ENCODE measurements at regions not wholly inside any gene's neighbourhood (a gene's known extent, or its start where the extent isn't known, plus 50 kb on each side); places are given as distances from the start of the nearest gene placed in this dataset.

DNA sequence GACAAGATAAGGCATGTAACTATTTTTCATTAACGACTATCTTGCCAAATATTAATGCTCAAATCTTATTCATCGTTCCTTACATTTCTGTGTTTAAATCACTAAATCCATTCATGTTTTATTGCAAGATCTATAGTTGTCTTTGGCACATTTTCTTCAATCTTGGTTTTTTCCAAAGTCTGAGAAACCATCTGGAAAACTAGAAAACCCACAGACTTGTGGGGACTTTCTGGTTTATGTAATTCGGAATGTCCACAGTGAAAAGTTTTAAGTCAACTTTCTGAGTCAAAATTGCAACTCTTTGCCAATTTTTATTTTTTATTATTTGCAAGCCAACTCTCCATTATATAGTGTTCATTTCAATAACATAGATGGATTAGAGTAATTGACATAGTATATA is 520.8 kb upstream of the ADAMTS5 start:
- BruUV-seq (replicated peaks) = no TSS peak
- Histone ChIP-seq H3K27ac (ENCODE audit: insufficient read depth, low read depth, low read length) (no peak overlapping the region), H3K9ac (replicated peaks; ENCODE audit: extremely low read depth, insufficient read depth, low read length) (no peak overlapping the region), H3K4me1 (ENCODE audit: control insufficient read depth, extremely low read depth, insufficient read depth, low read length) (no peaks in the 10 kb centered on the region), H3K27me3 (ENCODE audit: control insufficient read depth in 2 of 2, insufficient read depth in 2 of 2, low read length in 2 of 2) (no peaks in the 10 kb centered on the region), H3K4me3 (replicated peaks in 1 of 3; ENCODE audit: insufficient read depth in 1 of 3, low read depth in 1 of 3, low read length in 3 of 3) (no peak overlapping the region), H3K4me2 (ENCODE audit: insufficient read depth, low read length) (no peak overlapping the region), H2AFZ (ENCODE audit: low read depth, low read length) (no peak overlapping the region), H3K9me3 (replicated peaks; ENCODE audit: control insufficient read depth, insufficient read depth, low read length) (no peaks in the 10 kb centered on the region), H3K36me3 (ENCODE audit: control insufficient read depth in 2 of 2, extremely low read depth in 1 of 2, insufficient read depth in 2 of 2, low read length in 2 of 2) (no peaks in the 10 kb centered on the region), H3K79me2 (ENCODE audit: control insufficient read depth, insufficient read depth, low read length) (no peaks in the 10 kb centered on the region), H4K20me1 (replicated peaks; ENCODE audit: control insufficient read depth, extremely low read depth, insufficient read depth, low read length) (no peaks in the 10 kb centered on the region), H3K9me1 (replicated peaks; ENCODE audit: control insufficient read depth, extremely low read depth, insufficient read depth, low read length) (no peaks in the 10 kb centered on the region)
- ChIA-PET CTCF (no interaction called here), POLR2A (no interaction called here)
- no peak for DNase-seq (ENCODE audit: low read depth, low spot score)
- intact Hi-C loops (cut with micrococcal nuclease) (no loop called here), dilution Hi-C loops (cut with MboI; ENCODE audit: extremely low pct_ligation_motif_present, low sequenced_read_pairs) (no loop called here)
- no peak for FAIRE-seq
- TF ChIP-seq POLR2AphosphoS5 (IDR thresholded peaks at IDR 0.05; ENCODE audit: insufficient read depth, low read depth, low read length) = no peak
- TF ChIP-seq POLR2A (IDR thresholded peaks at IDR 0.05; ENCODE audit: low read depth, low read length) = no peak
- TF ChIP-seq, protein P1, sequence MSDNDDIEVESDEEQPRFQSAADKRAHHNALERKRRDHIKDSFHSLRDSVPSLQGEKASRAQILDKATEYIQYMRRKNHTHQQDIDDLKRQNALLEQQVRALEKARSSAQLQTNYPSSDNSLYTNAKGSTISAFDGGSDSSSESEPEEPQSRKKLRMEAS (IDR thresholded peaks at IDR 0.05; ENCODE audit: insufficient read depth, insufficient read length) = no peak
- no peak for TF ChIP-seq MYC (IDR thresholded peaks at IDR 0.05; ENCODE audit: low read depth, low read length)
- TF ChIP-seq, protein P2, sequence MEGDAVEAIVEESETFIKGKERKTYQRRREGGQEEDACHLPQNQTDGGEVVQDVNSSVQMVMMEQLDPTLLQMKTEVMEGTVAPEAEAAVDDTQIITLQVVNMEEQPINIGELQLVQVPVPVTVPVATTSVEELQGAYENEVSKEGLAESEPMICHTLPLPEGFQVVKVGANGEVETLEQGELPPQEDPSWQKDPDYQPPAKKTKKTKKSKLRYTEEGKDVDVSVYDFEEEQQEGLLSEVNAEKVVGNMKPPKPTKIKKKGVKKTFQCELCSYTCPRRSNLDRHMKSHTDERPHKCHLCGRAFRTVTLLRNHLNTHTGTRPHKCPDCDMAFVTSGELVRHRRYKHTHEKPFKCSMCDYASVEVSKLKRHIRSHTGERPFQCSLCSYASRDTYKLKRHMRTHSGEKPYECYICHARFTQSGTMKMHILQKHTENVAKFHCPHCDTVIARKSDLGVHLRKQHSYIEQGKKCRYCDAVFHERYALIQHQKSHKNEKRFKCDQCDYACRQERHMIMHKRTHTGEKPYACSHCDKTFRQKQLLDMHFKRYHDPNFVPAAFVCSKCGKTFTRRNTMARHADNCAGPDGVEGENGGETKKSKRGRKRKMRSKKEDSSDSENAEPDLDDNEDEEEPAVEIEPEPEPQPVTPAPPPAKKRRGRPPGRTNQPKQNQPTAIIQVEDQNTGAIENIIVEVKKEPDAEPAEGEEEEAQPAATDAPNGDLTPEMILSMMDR (IDR thresholded peaks at IDR 0.05; ENCODE audit: extremely low read depth in 1 of 2, insufficient read depth in 1 of 2, low read depth in 1 of 2, low read length in 2 of 2) = no peak
- TF ChIP-seq FOS (IDR thresholded peaks at IDR 0.05; ENCODE audit: borderline replicate concordance, insufficient read depth, low read length) = no peak
- TF ChIP-seq GATA2 (IDR thresholded peaks at IDR 0.05; ENCODE audit: insufficient read depth, insufficient read length, low read depth, low read length) = no peak
- TF ChIP-seq JUN (IDR thresholded peaks at IDR 0.05; ENCODE audit: borderline replicate concordance, insufficient read depth, insufficient read length, low read depth) = no peak
- TF ChIP-seq EZH2 (IDR thresholded peaks at IDR 0.05; ENCODE audit: borderline replicate concordance, low read depth, low read length, severe bottlenecking) = no peak
